ENCODE measurements at regions not wholly inside any gene's neighbourhood (a gene's known extent, or its start where the extent isn't known, plus 50 kb on each side); places are given as distances from the start of the nearest gene placed in this dataset.
"Not testable (repeated sequence)": the region's sequence is repeated elsewhere in the genome, so short reads cannot be mapped to it uniquely, and the experiment has no call there.

DNA sequence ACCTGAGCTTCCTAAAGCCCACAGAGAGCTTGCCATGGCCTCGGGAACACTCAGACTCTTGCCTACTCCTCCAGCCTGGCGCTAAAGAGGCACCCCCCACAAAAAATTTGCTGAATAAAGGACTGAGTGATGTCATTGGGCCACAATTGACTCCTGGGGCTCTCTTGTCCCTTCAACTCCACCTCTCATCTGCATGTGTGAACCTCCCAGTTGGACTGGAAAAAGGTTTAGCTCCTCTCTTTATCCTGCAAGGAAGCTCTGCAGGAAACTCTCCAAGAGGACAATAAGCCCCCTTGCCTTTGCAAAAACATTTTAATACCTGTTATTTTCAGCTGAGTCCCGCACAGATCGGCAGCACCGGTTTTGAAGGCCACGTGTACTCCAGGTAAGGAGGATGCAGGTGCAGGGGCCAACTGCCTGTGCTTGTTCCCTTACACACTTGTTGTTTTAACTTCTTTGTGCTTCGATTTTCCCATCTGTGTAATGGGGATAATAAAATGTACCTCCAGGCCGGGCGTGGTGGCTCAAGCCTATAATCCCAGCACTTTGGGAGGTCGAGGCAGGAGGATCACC, 107.3 kb downstream of the TFAP2C start:
- DNase-seq (no peak), ATAC-seq (no peak)
- CTCF ChIA-PET, result no interaction called here
- H3K4me3 Mint-ChIP-seq, result no peak overlapping the region
- no peaks in the 10 kb centered on the region for H3K9me3 Mint-ChIP-seq (ENCODE audit: low read depth)
- H3K36me3 Mint-ChIP-seq, result no peaks in the 10 kb centered on the region
- H3K27me3 Mint-ChIP-seq, result peaks cover 18% of the 10 kb centered on the region
- no peak overlapping the region for H3K27ac Mint-ChIP-seq
- no peaks in the 10 kb centered on the region for H3K4me1 Mint-ChIP-seq

DNA sequence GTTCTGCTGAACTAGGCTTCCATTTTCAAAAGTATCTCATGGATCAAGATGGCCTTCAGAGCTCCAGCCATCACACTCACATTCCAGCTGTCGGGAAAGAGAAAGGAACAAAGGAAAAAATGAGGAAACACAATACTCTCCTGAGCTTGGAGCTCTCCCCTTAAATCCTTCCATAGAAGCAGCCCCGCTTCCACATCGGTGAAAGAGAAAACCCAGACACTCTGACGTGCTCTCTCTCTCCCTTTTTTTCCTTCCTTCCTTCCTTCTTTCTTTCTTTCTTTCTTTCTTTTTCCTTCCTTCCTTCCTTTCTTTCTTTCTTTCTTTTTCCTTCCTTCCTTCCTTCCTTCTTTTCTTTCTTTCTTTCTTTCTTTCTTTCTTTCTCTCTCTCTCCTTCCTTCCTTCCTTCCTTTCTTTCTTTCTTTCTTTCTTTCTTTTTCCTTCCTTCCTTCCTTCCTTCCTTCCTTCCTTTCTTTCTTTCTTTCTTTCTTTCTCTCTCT, 115.3 kb downstream of the TFAP2C start:
- H3K4me1 Mint-ChIP-seq; CTCF ChIA-PET; H3K27me3 Mint-ChIP-seq; DNase-seq; H3K9me3 Mint-ChIP-seq (ENCODE audit: low read depth); ATAC-seq; H3K4me3 Mint-ChIP-seq; H3K27ac Mint-ChIP-seq; H3K36me3 Mint-ChIP-seq: not testable (repeated sequence)

DNA sequence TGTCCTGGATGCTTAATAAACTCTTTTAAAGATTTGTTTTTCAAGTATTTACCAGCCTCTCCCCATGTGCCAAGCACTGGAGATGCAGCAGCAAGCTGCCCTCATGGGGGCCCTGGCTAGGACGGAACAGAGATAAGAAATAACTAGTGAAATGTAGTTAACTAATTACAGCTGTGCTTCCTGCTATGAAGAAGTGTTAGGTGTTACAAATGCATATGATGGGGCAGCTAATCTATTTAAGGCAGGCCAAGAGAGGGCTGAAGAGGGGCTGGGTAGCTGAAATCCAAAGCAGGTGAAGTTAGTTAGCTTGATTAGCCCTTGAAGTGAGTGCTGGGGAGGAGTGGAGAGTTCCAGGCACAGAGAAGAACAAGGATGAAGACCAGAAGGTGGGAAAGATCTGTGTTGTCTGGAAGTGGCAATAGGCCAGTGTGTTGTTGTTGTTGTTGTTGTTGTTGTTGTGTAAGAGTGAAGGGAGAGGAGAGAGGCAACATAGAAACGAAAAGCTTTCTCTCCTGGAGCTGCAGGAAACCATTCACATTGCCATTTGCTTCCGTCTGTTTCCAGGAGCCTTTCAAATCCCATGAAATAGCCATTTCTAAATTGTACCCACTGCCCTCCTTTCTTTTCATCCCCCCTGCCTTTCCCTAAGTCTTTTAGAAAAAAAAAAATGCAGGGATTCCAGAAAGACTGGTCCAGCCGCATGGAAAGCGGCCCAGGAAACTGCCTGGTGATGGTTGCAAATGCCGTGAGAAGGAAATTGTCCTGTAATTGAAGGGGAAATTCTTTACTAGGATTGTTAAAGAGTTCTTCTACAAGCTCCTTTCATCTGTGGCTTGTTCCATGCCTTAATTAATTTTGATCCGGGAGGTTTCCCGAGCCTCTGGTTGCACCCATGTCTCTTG, 119.6 kb downstream of the TFAP2C start:
- DNase-seq (no peak), ATAC-seq (no peak)
- no peaks in the 10 kb centered on the region for H3K36me3 Mint-ChIP-seq
- H3K4me1 Mint-ChIP-seq, result no peaks in the 10 kb centered on the region
- H3K4me3 Mint-ChIP-seq, result no peak overlapping the region
- no peak overlapping the region for H3K27ac Mint-ChIP-seq
- H3K27me3 Mint-ChIP-seq, result peaks cover 10% of the 10 kb centered on the region
- CTCF ChIA-PET, result no interaction called here
- no peaks in the 10 kb centered on the region for H3K9me3 Mint-ChIP-seq (ENCODE audit: low read depth)

DNA sequence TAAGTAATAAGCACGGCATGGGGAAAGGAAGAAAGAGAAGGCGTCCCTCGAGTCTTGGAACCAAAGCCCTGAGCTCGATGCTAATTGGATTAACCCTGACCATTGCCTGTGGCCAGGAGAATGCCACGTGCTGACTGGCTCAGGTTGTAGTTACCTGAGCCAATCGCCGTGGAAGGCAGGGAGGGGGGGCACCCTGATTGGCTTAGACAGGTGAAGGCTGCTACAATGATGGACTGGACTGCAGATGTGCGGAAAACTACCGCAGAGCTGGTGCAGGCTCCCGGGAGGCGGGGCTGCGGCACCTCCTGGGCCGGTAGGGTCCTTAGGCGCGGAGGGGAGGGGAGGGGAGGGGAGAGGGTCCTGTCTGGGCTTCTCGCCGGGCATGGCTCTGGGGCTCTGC, 121.3 kb downstream of the TFAP2C start:
- Mint-ChIP-seq H3K4me3 (no peak overlapping the region), H3K9me3 (ENCODE audit: low read depth) (no peaks in the 10 kb centered on the region), H3K36me3 (no peaks in the 10 kb centered on the region), H3K27ac (no peak overlapping the region), H3K4me1 (no peaks in the 10 kb centered on the region), H3K27me3 (peaks cover 10% of the 10 kb centered on the region)
- DNase-seq, result no peak
- ATAC-seq, result no peak
- CTCF ChIA-PET, result interaction anchor here (1.5 kb wide), 1 partner anchor 8 kb away, joined by 4 read pairs; no protein-coding TSS in a partner anchor

DNA sequence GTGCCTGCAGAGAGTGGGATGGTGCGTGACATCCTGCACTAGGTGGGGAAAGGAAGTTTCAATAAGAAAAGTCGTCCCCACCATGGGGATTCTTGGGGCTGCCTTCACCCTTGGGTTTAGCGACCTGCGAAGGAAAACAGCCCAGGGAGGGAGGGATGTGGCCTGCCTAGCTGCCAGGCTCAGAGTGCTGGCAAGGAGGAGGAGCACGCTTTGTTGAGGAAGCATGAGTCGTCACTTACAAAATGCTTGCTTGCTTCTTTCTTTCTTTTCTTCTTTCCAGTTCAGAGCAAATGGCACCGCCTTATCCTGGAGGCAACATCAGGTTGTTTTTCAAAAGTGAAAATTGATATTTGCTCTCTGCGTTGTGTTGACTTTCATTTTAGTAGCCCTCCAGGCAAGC, 123.2 kb downstream of the TFAP2C start:
- peaks cover 10% of the 10 kb centered on the region for H3K27me3 Mint-ChIP-seq
- H3K36me3 Mint-ChIP-seq, result no peaks in the 10 kb centered on the region
- no peak overlapping the region for H3K4me3 Mint-ChIP-seq
- DNase-seq, result no peak
- CTCF ChIA-PET, result no interaction called here
- H3K9me3 Mint-ChIP-seq (ENCODE audit: low read depth), result no peaks in the 10 kb centered on the region
- ATAC-seq, result no peak
- H3K27ac Mint-ChIP-seq, result no peak overlapping the region
- no peaks in the 10 kb centered on the region for H3K4me1 Mint-ChIP-seq

DNA sequence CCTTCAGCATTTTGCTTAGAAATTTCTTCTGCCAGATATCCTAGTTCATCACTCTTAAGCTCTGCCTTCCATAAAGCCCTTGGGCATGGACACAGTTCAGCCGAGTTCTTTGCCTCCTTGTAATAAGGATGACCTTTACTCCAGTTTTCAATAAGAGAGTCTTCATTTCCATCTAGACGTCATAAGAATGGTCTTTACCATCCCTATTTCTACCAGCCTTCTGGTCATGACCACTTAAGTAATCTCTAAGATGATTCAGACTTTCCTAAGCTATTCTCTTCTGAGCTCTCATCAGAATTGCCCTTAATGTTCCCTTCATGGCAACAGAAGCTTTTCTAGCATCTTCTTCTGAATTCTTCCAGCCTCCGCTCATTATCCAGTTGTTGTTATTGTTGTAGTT, 126.1 kb downstream of the TFAP2C start:
- no peak overlapping the region for H3K4me3 Mint-ChIP-seq
- CTCF ChIA-PET, result no interaction called here

DNA sequence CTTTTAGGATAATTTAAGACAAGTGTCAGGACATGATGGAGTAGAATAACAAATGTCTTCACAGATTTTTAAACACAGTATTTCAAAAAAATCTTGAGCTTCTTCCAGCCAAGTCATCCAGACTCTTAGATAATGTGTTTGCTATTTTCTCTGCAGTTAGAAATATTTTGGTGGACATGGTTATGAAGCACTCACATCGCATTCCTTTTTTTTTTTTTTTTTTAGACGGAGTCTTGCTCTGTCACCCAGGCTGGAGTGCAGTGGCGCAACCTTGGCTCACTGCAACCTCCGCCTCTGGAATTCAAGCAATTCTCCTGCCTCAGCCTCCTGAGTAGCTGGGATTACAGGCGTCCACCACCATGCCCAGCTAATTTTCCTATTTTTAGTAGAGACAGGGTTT, 127.6 kb downstream of the TFAP2C start:
- H3K27me3 Mint-ChIP-seq; H3K4me3 Mint-ChIP-seq; CTCF ChIA-PET; H3K27ac Mint-ChIP-seq; DNase-seq; H3K4me1 Mint-ChIP-seq; H3K9me3 Mint-ChIP-seq (ENCODE audit: low read depth); ATAC-seq; H3K36me3 Mint-ChIP-seq: not testable (repeated sequence)

More for the DNA sequence above, 126.1 kb downstream of the TFAP2C start:
- Mint-ChIP-seq H3K4me1 (no peaks in the 10 kb centered on the region), H3K27me3 (no peaks in the 10 kb centered on the region), H3K27ac (no peak overlapping the region), H3K9me3 (ENCODE audit: low read depth) (no peaks in the 10 kb centered on the region), H3K36me3 (no peaks in the 10 kb centered on the region)
- DNase-seq (no peak), ATAC-seq (no peak)

DNA sequence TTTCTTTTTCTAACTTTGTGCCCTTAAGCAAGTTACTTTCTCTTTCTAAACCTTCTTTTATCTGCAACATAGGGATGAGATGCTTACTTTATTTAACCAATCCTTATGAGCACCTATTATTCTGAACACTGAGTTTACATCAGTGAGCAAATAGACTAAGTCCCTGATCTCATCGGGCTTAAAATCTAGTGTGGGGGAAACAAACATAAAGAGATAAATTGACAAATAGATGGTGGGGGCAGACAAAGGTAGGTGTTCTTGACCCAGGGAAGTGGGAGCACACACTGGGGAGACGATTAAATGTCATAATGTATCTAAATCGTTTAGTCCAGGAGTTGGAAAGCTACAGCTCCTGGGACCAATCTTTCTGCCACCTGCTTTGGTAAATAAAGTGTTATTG, 129.6 kb downstream of the TFAP2C start:
- ATAC-seq (no peak), DNase-seq (no peak)
- no peaks in the 10 kb centered on the region for H3K27me3 Mint-ChIP-seq
- H3K4me3 Mint-ChIP-seq, result no peak overlapping the region
- H3K4me1 Mint-ChIP-seq, result no peaks in the 10 kb centered on the region
- H3K36me3 Mint-ChIP-seq, result no peaks in the 10 kb centered on the region
- no peaks in the 10 kb centered on the region for H3K9me3 Mint-ChIP-seq (ENCODE audit: low read depth)
- CTCF ChIA-PET, result no interaction called here
- H3K27ac Mint-ChIP-seq, result no peak overlapping the region

DNA sequence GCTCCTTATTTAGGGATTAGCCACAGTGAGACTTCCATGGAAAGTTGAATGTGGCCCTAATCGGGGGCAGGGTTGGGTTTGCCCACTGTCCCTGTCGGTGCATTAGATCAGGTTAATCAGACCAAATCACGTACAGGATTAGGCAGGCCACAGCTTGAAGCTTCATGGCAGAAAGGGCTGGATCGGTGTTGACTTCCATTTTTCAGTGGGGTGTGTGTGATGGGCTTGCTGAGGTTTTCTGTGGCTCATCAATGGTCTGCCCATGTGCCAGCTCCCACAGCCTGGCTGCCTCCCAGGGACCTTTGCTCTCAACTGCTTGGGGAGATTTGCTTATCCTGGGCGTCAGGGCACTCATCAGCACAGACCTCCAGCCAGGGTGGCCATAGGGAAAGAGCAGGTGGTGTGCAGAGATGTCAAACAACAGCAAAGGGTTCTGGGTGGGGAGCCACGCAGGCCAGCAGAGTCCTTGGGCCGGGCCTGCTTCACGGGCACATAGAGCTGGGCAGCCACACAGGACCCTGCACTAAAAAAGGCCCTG, 130.7 kb downstream of the TFAP2C start:
- no peaks in the 10 kb centered on the region for H3K36me3 Mint-ChIP-seq
- H3K27ac Mint-ChIP-seq, result no peak overlapping the region
- ATAC-seq (no peak), DNase-seq (no peak)
- H3K4me1 Mint-ChIP-seq, result no peaks in the 10 kb centered on the region
- H3K4me3 Mint-ChIP-seq, result no peak overlapping the region
- H3K9me3 Mint-ChIP-seq (ENCODE audit: low read depth), result no peaks in the 10 kb centered on the region
- no peaks in the 10 kb centered on the region for H3K27me3 Mint-ChIP-seq
- CTCF ChIA-PET, result no interaction called here

DNA sequence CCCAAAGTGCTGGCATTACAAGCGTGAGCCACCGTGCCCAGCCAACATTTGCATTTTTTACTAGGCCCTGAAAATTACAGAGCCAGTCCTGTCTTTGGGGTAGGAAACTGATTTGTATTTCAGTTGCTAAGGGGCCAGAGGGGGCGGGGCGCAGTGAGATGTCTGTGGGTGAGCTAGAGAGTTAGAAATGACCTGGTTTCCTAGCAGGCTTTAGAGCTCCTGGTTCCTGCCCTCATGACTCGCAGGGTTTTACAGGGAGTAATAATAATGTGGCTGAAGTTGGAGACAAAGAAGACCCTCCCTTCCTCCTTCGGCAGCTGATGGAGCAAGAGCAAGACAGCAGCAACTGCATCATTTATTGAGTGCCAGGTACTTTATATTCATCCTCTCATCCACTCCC, 131.5 kb downstream of the TFAP2C start:
- ATAC-seq, result no peak
- Mint-ChIP-seq H3K36me3 (no peaks in the 10 kb centered on the region), H3K27me3 (no peaks in the 10 kb centered on the region), H3K27ac (no peak overlapping the region), H3K4me1 (no peaks in the 10 kb centered on the region), H3K4me3 (no peak overlapping the region), H3K9me3 (ENCODE audit: low read depth) (no peaks in the 10 kb centered on the region)
- CTCF ChIA-PET, result no interaction called here
- DNase-seq, result no peak

DNA sequence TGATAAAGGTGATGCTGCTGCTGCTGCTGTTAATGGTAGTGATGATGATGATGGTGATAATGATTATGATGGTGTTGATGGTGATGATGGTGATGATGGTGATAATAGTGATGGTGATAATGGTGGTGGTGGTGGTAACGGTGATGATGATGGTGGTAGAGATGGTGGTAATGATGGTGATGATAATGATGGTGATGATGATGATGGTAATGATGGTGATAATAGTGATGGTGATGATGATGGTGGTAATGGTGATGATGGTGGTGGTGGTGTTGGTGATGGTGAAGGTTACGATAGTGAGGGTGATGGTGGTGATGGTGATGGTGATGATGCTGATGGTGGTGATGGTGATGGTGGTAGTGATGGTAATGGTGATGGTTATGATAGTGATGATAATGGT, 132.3 kb downstream of the TFAP2C start:
- Mint-ChIP-seq H3K4me3 (no peak overlapping the region), H3K4me1 (no peaks in the 10 kb centered on the region), H3K36me3 (no peaks in the 10 kb centered on the region), H3K9me3 (ENCODE audit: low read depth) (no peaks in the 10 kb centered on the region), H3K27ac (no peak overlapping the region), H3K27me3 (no peaks in the 10 kb centered on the region)
- ATAC-seq (no peak), DNase-seq (no peak)
- CTCF ChIA-PET, result no interaction called here

DNA sequence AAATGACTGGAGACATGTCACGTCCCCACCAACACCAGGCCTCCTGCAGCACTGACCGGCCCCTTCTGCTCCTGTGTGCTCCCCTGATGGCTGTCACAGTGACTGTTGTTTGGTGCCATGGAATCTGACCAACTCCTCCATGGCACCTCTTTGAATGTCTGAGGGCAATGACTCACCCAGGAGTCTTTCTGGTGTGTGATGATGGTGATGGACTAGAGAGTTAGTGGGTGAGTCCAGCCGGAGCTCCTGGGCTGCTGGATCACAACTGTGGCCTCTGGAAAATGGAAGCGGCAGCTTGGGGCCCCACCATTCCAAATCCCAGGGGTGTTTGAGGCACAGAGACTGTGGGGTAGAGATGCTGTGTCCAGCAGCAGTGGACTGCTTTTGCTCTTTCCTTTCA, 133.3 kb downstream of the TFAP2C start:
- ATAC-seq (no peak), DNase-seq (no peak)
- Mint-ChIP-seq H3K27ac (no peak overlapping the region), H3K27me3 (no peaks in the 10 kb centered on the region), H3K4me3 (no peak overlapping the region), H3K36me3 (no peaks in the 10 kb centered on the region), H3K4me1 (no peaks in the 10 kb centered on the region), H3K9me3 (ENCODE audit: low read depth) (no peaks in the 10 kb centered on the region)
- CTCF ChIA-PET, result no interaction called here

DNA sequence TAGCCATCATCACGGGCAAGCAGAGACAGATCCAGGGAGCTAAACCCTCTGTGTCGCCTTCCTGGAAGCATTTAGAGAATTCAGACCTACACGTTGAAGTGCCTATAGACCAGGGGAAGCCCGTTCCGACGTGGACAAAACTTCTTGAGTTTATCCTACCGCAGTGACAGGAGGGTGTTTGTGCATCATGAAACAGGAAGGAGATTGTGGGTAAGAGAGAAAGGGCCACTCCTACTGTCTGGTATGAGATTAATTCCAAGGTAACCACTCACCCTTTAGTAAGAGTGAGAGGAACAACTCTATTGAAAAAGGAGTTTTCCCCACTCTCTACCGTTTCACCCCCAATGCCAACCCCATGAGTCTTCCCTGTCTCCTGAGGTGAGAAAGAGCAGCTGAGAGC, 133.7 kb downstream of the TFAP2C start:
- Mint-ChIP-seq H3K4me1 (no peaks in the 10 kb centered on the region), H3K36me3 (no peaks in the 10 kb centered on the region), H3K27ac (no peak overlapping the region), H3K4me3 (no peak overlapping the region), H3K27me3 (no peaks in the 10 kb centered on the region), H3K9me3 (ENCODE audit: low read depth) (no peaks in the 10 kb centered on the region)
- CTCF ChIA-PET, result no interaction called here
- ATAC-seq (no peak), DNase-seq (no peak)

DNA sequence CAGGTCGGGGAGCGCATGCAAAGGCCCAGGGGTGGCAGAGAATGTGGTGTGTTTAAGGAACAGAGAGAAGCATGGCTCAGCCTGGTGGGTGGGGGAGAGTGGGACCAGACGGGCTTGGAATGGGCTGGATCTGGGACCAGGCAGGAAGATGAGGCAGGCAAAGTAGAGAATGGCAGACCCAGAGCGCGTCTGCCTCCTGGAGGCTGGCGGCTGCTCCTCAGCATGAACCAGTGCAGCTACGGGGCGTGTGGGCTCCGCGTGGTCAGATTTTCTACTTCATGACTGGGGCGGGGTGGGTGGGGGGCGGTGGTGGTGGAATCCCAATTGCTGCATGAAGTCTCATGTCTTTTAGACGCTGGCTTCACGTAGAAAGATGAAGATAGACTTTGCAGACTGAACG, 135.6 kb downstream of the TFAP2C start:
- H3K36me3 Mint-ChIP-seq, result no peaks in the 10 kb centered on the region
- no peaks in the 10 kb centered on the region for H3K4me1 Mint-ChIP-seq
- no peak for DNase-seq
- no peaks in the 10 kb centered on the region for H3K27me3 Mint-ChIP-seq
- H3K27ac Mint-ChIP-seq, result no peak overlapping the region
- no peak for ATAC-seq
- CTCF ChIA-PET, result no interaction called here
- H3K4me3 Mint-ChIP-seq, result no peak overlapping the region
- H3K9me3 Mint-ChIP-seq (ENCODE audit: low read depth), result no peaks in the 10 kb centered on the region
